NCI-H2081 (cell line): ENCODE measurements at regions not wholly inside any gene's neighbourhood (a gene's known extent, or its start where the extent isn't known, plus 50 kb on each side); places are given as distances from the start of the nearest gene placed in this dataset.

ENCODE experiments used
- DNase-seq, 2 experiments: peaks; one replicate each; lab custom pipeline; 2025; lab: John Stamatoyannopoulos, UW

DNA sequence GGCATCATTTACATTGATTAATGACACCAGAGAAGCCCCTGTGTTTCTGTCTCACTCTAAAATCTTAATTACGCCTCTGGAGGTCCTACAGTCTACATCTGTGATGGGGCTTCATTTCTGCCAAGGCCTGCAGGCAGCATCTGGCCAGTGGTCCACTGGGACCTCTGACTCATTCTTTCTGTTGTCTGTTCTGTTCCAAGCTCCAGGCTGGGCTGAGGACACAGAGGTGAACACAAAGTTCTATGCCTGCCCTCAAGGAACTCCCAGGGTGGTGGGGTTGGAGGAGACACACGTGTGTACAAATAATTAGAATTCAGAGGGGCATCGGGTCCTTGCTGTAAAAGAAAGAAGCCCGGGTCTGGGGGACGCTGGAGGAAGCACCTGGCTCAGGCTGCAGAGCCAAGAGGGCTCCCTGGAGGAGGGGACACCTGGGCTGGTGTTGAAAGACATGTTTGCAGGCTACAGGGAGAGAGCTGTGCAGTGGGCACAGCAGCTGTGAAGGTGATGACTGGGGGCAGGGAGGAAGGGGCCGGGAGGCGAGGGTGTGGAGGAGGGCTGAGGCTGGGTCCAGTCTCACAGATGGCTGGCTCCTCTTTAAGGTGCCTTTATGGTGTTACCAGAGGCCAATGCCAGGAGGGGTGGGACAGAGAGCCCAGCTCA, 103.3 kb upstream of the PRR23E start:
- DNase-seq = no peak

DNA sequence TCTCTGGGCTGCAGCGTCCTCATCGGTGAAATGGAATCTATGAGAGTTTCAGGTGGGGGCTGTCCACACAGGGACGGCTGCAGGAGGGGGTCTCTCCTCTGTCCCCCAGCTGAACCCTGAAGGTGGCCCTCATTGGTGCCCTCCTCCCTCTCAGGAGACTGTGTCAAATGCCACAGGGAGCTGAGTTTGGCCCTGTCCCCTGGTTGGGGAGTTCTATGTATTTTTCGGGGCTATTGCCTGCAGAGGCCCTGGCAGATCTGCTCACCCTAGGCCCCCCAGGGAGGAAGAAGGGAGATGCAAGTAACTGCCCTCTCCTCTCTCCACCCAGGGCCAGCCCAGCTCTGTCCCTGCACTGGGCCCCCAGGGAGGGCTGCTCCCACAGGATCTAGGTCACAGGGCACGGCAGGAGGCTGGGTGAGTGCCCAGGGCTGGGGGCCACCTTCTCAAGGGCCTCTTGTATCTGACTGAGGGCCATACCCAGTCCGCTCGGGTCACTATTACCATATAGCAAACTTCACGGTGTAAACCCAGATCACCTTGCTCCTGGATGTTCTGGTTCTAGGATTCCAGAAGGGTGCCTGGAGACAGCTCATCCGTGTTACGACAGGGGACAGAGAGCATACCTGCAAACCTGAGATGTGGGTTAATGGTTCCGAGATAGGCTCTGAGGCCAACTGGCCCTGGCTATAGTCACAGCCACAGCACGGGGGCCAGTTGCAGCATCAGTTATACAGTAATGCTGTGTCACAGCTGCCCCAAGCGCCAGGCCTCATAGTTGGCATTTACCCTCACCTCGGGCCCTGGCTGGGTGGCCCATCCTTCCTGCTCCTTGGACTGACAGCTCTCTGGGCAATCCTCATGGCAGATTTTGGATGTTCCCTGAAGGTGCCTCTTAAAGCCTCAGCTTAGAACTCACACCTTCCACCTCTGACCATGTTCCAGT, 102.4 kb upstream of the PRR23E start:
- DNase-seq = no peak

DNA sequence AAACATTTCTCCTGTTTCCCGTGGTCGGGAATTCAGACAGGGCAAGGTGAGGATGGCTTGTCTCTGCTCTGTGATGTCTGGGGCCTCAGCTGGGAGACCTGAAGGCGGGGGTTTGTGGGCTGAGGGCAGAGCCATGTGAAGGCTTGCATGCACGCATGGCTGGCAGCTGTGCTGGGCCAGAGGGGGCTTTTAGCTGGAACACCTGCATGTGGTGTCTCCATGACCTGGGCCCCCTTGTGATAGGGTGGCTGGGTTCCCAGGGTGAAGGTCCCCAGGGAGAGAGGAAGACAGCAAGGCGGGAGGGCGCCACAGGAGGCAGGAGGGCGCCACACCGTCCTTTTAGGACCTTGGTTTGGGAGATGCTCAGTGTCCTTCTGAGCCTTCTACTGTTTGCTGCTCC, 101.6 kb upstream of the PRR23E start:
- no peak for DNase-seq

DNA sequence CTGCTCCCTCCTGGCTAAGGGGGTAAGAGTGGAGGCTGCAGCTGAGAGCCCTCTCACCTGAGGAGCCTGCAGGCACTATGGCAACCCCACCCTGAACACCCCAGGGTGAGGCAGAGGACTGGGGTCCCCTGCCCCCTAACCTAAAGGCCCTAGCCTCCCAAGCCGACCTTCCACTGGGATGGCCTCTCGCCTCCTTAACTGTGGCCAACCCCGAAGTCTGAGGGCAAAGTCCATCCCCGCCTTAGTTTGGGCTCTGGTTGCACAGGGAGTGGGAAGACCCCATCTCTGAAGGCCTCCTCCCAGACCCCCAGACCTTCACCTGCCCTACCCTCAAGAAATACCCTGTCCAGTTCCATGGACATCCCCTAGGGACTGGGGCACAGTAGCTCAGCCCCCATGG, 100.6 kb upstream of the PRR23E start:
- DNase-seq = no peak

DNA sequence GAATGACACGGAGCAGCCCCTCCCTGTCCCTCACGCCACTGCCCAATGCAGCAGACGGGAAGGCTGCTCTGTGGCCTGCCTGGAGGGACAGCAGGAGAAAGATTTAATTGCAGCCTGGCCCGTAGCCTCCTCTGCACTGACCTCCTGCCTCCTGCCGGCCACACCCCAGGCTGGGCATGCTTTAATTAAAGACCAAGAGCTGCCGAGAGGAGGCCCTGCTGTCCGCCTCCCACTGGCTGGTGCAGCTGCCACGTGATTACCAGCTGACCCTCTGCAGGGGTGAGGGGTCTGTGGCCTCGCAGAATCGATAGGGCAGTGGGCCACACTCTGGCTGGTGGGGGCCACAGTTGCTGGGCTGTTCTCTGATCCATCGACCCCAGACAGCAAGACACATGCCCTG, 100.2 kb upstream of the PRR23E start:
- no peak for DNase-seq

DNA sequence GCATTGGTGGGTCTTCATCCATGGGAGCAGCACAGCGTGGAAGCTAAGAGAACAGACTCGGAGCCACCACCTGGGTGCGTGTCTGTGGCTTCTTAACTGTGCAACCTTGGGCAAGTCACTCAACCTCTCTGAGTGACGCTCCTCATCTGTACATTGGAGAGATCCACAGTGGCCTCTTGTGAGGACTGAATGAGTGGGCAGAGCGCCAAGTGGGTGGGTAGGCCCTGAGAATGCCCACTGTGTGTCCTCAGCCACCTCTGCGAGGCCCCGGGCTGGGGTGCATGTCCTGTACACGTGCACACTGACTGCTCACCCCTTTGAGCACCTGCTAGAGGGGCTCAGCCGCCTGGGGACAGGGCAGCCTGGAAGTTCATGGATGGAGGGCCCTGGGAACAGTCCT, 99.6 kb upstream of the PRR23E start:
- no peak for DNase-seq

DNA sequence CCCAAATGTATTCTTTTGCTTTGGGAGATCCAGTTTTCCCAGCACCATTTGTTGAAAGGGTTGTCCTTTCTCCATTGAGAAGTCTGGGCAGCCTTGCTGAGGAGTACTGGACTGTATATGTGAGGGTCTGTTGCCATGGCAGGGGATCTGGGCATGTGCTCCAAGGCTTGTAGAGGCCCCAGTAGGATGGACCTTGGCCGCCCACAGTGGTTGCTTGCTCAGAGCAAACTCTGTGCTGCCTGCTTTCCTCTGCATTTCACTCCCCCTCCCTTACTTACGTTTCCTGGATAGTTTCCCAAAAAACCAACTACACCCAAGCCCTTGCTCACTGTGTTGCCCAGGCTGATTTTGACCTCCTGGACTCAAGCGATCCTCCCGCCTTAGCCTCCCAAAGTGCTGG, 97.2 kb upstream of the PRR23E start:
- no peak for DNase-seq

DNA sequence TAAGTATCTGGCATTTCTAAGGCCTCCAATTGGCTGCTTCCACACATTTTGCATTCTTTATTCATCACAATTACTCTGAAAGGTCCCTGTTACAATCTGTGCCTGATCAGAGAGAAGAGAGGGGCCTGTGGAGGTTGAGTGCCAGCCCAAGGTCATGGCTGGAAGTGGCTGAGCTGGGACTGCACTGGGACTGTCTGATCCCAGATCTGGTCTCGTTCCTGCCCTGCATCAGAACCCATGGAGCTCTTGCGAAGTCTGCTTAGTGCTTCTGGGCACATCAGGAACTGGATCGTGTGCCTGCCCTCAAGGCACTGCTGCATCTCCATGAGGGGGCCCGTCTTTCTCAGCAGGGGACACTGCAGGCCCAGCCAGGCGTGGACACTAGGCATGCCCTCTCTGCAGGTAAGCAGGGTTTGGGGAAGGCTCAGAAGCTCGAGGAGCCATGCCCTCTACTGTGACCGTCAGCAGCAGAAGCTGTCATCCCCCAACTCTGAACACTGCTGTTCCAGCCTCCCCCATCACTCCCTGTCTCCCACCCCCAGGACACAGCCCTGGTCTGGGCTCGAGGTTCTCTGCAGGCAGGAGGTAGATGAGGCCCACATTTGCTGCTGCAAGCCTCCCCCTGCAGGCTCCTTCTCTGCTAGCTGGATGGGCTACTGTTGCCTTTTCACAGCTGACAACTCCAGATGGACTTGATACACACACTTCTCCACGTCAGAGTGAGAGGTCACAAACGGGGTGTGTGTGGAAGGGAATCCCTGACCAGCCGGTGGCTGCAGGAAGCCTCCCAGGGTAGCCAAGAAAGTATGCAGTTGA, 96.5 kb upstream of the PRR23E start:
- no peak for DNase-seq

DNA sequence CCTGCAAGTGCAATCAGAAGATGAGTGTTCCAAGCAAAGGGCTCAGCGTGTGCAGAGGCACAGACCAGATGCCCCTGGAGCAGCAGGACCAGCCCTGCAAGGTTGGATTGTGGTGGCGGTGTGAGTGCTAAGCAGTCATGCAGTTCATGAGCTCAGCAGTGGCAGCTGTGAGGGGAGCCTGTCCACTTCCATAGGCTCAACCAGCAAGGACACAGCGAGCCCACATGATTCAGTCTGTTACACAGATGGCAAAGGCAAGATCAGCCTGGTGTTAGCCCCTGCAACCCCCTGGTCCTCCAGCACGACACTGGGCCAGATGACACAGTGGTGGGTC, 95.9 kb upstream of the PRR23E start:
- DNase-seq = no peak

DNA sequence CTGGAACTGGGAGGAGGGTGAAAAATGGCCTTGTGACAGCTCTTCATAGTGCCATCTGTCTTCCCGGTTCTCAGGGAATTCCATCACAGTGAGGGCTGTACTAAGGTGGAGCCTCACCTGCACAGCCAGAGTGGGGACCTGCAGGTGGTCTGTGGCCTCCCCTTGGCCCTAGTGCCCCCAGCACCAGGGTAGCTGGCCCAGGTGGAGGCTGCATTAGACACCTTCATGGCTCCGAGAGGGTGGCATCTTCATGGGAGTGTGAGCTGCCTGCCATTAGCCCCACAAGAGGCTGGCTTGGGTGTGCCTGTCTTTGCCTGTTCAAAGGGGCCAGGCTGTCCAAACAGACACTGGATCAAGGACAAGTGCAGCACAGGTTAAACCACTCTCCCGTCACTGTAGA, 95.5 kb upstream of the PRR23E start:
- no peak for DNase-seq

DNA sequence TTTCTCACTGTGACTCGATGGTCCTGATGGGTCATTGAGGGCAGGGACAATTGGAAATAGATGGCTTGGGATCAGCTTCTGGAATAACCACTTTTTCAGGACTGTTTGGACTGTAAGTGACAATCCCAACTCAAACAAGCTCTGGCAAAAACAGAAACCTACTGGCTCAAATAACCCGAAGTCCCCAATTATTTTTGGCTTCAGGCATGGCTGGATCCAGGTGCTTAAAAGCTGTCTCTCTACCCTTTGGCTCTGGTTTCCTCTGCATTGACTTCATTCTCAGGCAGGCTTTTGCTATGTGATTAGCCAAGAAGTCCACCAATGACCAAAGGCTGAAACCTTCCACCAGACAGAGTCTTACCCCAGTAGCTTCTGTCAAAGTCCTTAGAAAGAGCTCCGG, 92.9 kb upstream of the PRR23E start:
- no peak for DNase-seq

DNA sequence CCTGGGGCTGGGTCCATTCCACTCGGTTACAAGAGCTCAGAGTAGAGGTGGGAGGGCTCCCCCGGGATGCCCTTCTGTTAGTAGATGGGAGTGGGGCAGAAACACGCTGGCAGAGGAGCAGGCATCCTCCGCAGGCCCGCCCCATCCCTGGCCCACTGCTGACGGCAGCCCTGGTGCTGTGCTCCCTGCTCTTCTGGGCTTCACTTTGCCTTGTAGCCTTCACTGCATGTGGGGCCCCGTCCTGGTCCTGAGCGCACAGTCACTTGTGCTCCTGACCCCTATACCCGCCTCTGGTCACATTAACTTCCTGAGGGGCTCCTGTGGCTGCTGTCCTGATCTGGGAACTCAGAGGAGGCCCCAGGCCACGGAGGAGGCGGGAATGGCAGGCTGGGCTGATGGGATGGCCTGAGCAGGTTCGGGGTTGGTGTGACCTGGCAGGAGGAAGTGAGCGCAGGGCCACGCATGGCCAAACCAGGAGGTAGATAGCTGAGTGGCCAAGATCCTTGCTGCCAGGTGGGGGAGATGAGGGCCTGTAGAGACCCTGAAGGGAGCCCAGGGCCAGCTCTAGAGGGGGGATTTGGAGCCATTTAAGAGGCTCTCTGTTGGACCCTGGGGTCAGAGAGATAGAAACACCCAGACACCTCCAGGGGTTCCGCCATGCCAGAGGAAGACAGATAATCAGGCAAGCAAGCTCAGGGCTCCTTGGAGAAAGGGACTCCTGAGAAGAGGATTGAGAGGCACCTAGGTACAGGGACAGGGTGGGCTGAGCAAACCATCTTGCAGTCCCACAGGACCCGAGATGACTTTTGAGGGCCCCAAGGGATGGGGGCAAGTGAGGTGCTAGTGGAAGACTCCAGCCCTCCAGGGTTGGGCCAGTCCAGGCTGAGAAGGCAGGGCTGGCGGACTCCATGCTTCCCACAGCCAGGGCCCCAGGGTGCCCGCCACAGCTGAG, 92.2 kb upstream of the PRR23E start:
- no peak for DNase-seq

DNA sequence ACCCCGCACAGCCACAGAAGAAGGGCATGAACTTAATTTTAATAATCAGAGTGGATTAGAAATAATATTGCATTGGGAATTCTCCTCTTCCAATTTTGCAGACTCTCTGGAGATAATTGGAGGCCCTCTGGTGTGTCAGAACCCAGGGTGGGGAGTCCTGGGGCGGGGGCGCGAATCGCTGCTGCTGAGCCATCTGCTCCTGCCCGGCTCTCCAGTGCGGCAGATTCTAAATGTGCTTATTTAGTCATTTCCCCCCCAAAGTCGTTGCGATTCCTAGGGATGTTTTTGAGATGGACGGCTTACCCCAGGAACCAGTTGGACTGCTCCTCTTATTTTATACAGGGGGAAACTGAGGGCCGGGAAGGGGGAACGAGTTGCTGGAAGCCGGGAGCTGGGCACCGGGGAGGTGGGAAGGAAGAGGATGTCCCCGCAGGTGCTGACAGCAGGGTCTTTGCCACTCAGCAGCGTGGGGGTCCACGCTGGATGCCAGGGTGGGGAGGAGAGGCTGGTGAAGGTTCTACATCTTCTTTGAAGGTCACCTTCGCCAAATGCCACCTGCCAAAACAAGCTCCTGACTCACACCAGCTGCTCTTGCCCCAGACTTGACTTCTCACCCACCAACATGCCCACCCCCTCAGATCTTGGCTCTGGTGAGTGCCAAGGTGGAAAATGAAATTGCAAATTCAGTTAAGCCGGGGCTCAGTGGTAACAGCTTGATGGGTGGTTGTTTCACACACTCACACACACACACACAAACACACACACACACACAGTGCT, 91.3 kb upstream of the PRR23E start:
- DNase-seq = no peak

DNA sequence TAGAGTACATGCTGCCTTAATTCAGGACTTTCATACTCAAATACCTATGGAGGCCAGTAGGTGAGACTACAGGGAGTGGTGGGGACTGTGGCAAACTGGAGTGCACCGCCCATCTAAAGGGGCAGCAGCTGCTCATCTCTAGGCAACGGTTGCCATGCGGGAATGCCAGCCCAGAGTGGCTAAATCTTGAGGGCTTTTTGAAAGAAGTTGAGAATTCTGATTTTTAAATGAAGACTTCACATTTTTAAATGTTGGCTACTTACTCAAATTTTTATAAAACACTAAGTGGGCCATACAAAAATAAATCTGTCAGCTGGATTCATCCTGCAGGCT, 90.8 kb upstream of the PRR23E start:
- DNase-seq = no peak

DNA sequence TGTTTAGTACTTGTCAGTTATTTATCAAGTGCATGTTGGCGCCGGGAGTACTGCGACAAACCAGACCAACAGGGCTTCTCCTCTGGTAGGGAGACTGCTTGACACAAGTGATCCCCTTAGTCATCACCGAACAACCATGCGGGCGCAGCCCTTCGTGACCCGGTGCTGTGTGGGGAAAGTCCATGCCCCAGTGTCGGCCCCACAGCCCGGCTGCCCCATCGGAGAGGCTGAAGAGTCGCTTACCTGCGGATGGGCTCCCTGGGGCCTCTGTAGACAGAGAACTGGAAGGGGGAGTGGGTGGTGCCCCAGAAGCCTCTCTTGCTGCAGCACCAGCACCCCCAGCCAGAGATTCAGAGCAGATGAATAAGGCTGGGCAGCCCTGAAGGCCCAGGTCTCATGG, 90.3 kb upstream of the PRR23E start:
- DNase-seq = no peak

DNA sequence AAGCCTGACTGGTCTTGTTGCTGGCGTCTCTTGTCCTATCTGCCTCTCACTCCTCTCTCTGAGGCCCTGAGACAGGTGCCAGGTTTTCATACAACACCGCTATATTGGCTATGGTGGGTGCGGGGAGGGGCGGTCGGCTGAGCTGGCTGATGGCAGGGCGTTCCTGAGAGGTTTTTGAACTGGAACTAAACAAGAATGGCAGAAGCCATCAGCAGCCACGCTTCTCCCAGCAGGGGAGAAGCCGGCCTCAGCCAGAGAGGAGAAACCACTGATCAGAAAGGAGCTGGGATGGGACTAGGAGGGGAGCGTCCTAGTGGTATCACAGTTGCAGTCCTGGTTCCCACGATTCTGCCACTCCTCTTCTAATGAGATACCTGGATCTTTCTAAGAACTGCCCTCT, 89.9 kb upstream of the PRR23E start:
- no peak for DNase-seq

DNA sequence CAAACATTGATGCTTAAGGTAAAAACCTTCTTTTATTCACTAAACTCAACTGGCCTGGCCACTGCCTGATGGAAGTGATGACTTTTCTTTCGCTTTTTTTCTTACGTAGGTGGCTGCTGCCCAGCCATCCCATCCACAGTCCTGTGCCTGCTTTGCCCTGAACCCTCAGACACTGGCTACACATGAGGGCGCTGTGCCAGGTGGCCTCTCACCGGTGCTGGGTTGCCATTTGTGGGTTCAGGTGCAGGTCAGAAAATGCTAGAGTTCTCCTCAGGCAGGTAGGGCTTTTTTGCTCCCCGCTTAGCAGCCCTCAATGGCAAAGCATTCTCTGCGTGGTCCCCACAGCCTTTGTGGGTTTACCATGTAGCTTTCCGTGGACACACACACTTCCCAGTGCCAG, 88.3 kb upstream of the PRR23E start:
- no peak for DNase-seq

DNA sequence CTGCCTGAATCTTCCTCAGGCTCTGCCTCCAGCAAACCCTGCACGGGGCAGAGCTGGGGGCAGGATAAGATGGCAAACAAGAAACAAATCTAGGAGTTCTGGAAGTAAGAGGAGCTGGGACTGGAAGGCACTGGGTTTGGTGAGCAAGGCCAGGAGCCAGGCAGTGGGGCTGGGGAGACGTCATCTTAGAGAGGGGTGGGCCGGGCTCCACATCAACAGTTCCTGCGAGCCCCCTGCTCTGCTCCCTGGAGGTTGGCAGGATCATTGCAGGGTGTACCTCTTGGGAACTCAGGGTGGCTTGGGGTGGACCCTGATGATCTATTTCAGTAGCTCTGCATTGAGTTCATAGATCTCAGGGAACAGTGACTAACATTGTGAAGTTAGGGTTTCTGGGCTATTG, 87.3 kb upstream of the PRR23E start:
- no peak for DNase-seq

DNA sequence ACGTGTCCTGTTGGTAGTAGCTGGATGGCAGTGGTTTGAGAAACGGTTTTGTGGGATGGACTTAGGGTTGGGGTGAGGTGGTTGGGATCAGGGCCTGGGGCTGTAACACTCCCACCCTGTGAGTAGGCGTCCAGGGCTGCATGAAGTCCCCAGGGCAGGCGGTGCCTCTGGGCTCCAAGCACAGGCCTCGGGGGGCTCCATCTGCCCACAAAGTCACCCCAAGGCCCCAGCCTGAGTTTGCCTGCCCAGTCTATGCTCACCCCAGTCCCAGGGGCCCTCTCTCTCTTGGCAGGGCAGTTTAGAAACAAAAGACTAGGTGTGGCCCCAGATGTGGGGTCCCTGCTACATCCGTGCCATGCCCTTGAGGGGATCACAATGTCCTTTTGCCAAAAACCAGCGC, 86.9 kb upstream of the PRR23E start:
- no peak for DNase-seq

DNA sequence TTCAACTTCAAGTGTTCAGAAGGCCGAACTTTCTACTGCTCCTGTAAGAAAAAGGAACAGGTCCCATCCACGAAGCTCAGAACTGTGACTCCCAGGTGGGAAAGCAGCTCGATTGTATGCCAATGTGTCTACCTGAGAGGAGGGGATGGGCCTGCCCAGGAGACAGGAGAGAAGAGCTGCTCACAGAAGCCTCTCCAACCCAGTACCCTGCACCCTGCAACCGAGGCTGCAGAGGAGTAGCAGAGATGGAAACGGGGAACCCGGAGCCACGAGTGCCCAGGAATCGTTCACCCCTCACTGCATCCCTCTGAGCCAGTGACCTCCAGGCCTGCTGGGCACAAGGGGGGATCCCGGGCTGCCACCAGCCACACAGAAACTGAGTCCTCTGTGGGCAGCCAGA, 86.5 kb upstream of the PRR23E start:
- DNase-seq = no peak

DNA sequence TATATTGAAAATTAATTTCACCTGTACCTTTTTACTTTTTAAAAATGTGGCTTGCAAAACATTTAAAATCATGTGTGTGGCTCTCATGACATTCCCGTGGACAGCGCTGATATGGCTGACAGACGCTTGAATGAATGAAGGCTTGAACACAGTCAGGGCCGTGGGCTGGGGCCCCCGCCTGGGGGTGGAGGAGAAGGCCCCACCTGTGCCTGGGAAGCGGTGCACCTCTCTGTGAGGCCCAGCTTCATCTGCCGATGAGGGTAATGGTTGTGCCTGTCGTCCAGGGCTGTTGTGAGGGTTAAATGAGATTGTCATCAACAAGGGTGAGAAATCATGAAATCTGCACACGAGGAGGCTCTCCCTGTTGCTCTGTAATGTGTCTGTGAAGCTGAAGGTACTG, 85.9 kb upstream of the PRR23E start:
- DNase-seq = no peak
